HCT116 (cell line): ENCODE measurements at regions not wholly inside any gene's neighbourhood (a gene's known extent, or its start where the extent isn't known, plus 50 kb on each side); places are given as distances from the start of the nearest gene placed in this dataset.

Experiments
- EZH2 ChIP-seq: fragments of 200-600 bp; sonication (generic); IDR thresholded peaks from 2 replicates; pipeline ENCODE4 v1.6.1; 2017; ENCODE audit warnings: antibody characterized with exemption, mixed run types
- EZH2phosphoT487 ChIP-seq: fragments of 200-600 bp; IDR thresholded peaks from 2 replicates; pipeline ENCODE4 v1.6.1; 2018; ENCODE audit warnings: antibody characterized with exemption, borderline replicate concordance
- JUND ChIP-seq: IDR thresholded peaks from 2 replicates; pipeline ENCODE4 v1.6.1; 2012
- POLR2A ChIP-seq: IDR thresholded peaks from 2 replicates; pipeline ENCODE4 v1.7.0; 2011; ENCODE audit warnings: borderline replicate concordance; ENCODE audit not compliant: insufficient read depth, insufficient read length; ENCODE audit errors: extremely low read depth
- POLR2AphosphoS5 ChIP-seq: IDR thresholded peaks from 2 replicates; pipeline ENCODE4 v1.6.1; 2011; ENCODE audit warnings: mild to moderate bottlenecking, low read depth, low read length, moderate library complexity
- TF ChIP-seq, protein P1 (sequence below), 3 experiments: fragments of 200-600 bp in 1 of 3; sonication (generic) in 1 of 3; IDR thresholded peaks in 2 of 3; conservative IDR thresholded peaks in 1 of 3; 2 replicates each; pipeline ENCODE4 v1.5.1; 2012 to 2017; ENCODE audit warnings: low read depth in 2 of 3, low read length in 2 of 3, antibody characterized with exemption in 1 of 3, borderline replicate concordance in 1 of 3, control low read depth in 1 of 3, mild to moderate bottlenecking in 1 of 3, mixed read lengths in 1 of 3, mixed run types in 1 of 3, moderate library complexity in 1 of 3; ENCODE audit not compliant: insufficient read depth in 1 of 3
- TF ChIP-seq, protein P2 (sequence below): IDR thresholded peaks from 2 replicates; pipeline ENCODE4 v1.6.1; 2012

DNA sequence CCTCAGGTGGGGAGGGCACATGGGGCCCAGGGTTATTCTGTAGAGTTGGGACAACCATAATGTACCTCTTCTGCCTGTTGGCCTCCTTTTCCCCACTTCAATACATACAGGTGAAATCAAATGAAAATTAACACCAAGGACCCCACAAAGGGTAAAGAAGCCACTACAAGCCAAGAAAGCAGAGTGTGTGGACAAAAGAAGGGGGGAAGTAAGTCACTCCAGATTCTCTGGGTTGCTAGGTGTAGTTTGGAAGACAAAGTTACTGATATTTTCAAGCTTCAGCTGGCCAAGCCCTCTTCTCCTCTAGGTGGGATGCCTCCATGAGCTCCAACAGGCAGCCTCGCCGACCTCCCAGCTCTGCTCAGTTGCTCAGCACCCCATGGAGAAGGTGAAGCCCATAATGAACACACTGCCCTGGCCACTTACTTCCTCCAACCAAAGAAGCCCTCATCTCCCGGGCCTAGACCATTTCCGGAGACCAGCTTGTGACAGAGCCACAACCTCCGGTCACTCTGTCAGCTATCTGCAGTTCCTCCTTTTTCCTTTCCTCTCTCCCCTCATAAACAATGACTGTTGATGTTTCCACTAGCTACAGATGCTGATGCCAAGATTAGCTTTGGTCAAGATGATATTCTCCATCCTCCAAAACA lies 66.8 kb upstream of the MED4 start:
- TF ChIP-seq, protein P1, sequence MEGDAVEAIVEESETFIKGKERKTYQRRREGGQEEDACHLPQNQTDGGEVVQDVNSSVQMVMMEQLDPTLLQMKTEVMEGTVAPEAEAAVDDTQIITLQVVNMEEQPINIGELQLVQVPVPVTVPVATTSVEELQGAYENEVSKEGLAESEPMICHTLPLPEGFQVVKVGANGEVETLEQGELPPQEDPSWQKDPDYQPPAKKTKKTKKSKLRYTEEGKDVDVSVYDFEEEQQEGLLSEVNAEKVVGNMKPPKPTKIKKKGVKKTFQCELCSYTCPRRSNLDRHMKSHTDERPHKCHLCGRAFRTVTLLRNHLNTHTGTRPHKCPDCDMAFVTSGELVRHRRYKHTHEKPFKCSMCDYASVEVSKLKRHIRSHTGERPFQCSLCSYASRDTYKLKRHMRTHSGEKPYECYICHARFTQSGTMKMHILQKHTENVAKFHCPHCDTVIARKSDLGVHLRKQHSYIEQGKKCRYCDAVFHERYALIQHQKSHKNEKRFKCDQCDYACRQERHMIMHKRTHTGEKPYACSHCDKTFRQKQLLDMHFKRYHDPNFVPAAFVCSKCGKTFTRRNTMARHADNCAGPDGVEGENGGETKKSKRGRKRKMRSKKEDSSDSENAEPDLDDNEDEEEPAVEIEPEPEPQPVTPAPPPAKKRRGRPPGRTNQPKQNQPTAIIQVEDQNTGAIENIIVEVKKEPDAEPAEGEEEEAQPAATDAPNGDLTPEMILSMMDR (IDR thresholded peaks at IDR 0.05 in 2 of 3, conservative IDR thresholded peaks at IDR 0.05 in 1 of 3; ENCODE audit: borderline replicate concordance in 1 of 3, insufficient read depth in 1 of 3, low read depth in 2 of 3, low read length in 2 of 3), result no peak
- TF ChIP-seq JUND, result no peak
- no peak for TF ChIP-seq POLR2A
- no peak for TF ChIP-seq EZH2phosphoT487
- TF ChIP-seq POLR2AphosphoS5, result no peak
- TF ChIP-seq EZH2, result no peak
- TF ChIP-seq, protein P2, sequence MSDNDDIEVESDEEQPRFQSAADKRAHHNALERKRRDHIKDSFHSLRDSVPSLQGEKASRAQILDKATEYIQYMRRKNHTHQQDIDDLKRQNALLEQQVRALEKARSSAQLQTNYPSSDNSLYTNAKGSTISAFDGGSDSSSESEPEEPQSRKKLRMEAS, result no peak
